ENCODE measurements at regions not wholly inside any gene's neighbourhood (a gene's known extent, or its start where the extent isn't known, plus 50 kb on each side); places are given as distances from the start of the nearest gene placed in this dataset.
"Not testable (repeated sequence)": the region's sequence is repeated elsewhere in the genome, so short reads cannot be mapped to it uniquely, and the experiment has no call there.

DNA sequence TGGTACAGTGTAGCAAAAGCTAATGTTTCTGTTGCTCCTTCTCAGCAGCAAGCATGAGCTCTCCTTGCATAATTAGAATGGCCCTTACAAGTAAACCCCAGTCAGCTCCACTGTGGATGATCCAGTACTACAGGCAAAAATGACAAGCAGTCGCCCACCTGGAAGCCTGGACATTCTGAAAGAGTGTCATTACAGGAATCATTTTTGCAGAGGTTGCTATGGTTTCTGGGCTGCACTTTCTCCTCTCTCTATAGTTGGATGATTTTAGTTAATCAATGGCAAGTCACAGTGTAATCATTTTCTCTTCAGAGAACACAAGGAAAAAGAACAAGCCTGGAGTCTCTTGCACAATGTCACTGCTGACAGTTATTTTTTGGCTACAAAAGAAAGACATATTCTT lies 102.9 kb upstream of the MYO3A start:
- no peak overlapping the region for H3K4me3 ChIP-seq
- no peak for DNase-seq (ENCODE audit: low spot score)
- H3K27ac ChIP-seq: no peak overlapping the region
- TF ChIP-seq CTCF (IDR thresholded peaks at IDR 0.05): no peak

GRCh38 chr10:25839683-25840082 lies 94.3 kb upstream of the MYO3A start:
- DNase-seq (ENCODE audit: low spot score): no peak
- Histone ChIP-seq H3K4me3 (no peak overlapping the region), H3K27ac (no peak overlapping the region)
- no peak for TF ChIP-seq CTCF (IDR thresholded peaks at IDR 0.05)

DNA sequence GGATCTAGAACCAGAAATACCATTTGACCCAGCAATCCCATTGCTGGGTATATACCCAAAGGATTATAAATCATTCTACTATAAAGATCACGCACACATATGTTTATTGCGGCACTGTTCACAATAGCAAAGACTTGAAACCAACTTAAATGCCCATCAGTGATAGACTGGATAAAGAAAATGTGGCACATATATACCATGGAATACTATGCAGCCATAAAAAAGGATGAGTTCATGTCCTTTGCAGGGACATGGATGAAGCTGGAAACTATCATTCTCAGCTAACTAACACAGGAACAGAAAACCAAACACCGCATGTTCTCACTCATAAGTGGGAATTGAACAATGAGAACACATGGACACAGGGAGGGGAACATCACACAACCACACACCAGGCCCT lies 93.2 kb upstream of the MYO3A start:
- not testable (repeated sequence) for DNase-seq (ENCODE audit: low spot score)

DNA sequence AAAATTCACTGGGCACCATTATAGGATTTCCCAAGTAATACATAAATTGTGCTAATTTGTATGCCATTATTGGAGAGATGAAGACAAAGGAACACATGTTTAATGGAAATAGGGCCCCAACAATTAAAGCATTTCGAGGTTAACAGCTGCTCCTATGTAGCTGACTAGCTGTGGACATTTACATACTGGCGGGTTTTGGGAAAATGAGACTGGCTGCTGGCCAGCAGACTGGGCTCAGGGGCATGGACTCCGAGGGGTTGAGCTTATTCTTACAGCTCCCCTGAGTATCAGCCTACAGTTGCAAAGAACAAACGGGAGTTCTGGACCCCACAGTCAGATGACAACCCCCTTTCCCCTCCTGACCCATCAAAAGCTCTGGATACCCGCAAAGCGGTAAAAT lies 91.9 kb upstream of the MYO3A start:
- no peak overlapping the region for H3K4me3 ChIP-seq
- no peak for DNase-seq (ENCODE audit: low spot score)
- no peak for TF ChIP-seq CTCF (IDR thresholded peaks at IDR 0.05)
- H3K27ac ChIP-seq: no peak overlapping the region

More for the DNA sequence above, 93.2 kb upstream of the MYO3A start:
- not testable (repeated sequence) for H3K4me3 ChIP-seq, H3K27ac ChIP-seq

GRCh38 chr10:25843551-25844170 lies 90.4 kb upstream of the MYO3A start:
- no peak for DNase-seq (ENCODE audit: low spot score)
- Histone ChIP-seq H3K27ac (no peak overlapping the region), H3K4me3 (no peak overlapping the region)
- no peak for TF ChIP-seq CTCF (IDR thresholded peaks at IDR 0.05)

DNA sequence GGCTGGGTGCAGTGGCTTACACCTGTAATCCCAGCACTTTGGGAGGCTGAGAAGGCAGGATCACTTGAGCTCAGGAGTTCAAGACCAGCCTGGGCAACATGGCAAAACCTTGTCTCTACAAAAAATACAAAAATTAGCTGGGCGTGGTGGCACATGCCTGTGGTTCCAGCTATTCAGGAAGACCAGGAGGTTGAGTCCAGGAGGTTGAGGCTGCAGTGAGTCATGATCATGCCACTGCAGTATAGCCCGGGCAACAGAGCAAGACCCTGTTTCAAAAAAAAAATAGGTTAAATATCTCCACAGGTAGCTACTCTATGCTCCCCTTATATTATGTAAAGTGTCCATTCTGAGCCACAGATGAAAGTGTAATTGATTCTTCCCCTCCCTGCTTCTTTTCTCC lies 89.3 kb upstream of the MYO3A start:
- not testable (repeated sequence) for DNase-seq (ENCODE audit: low spot score); H3K27ac ChIP-seq; H3K4me3 ChIP-seq

GRCh38 chr10:25849268-25849667 lies 84.8 kb upstream of the MYO3A start:
- no peak overlapping the region for H3K27ac ChIP-seq
- no peak for DNase-seq (ENCODE audit: low spot score)
- no peak for TF ChIP-seq CTCF (IDR thresholded peaks at IDR 0.05)
- H3K4me3 ChIP-seq: no peak overlapping the region

- DNase-seq (ENCODE audit: low spot score): no peak
- no peak overlapping the region for H3K4me3 ChIP-seq
- TF ChIP-seq CTCF (IDR thresholded peaks at IDR 0.05): no peak
- no peak overlapping the region for H3K27ac ChIP-seq
Measured at GRCh38 chr10:25849988-25850387, 84.0 kb upstream of the MYO3A start.
